Sigmoid colon (tissue), 4 donors: ENCODE measurements at regions not wholly inside any gene's neighbourhood (a gene's known extent, or its start where the extent isn't known, plus 50 kb on each side); places are given as distances from the start of the nearest gene placed in this dataset.

Source experiments
- POLR2A ChIP-seq, 2 donors: fragments of 450-650 bp; IDR thresholded peaks; one replicate each; pipeline ENCODE4 v1.6.1; 2016; ENCODE audit warnings: antibody characterized with exemption in 2 of 2, mild to moderate bottlenecking in 2 of 2, moderate library complexity in 2 of 2
- POLR2AphosphoS5 ChIP-seq, 4 donors: sonication (generic); formaldehyde crosslinking; IDR thresholded peaks; one replicate each; pipeline ENCODE4 v1.6.1; 2017; ENCODE audit warnings: antibody characterized with exemption in 4 of 4
- TF ChIP-seq, protein P1 (sequence below), 4 experiments: fragments of 450-650 bp in 3 of 4; fragments of 200-600 bp in 1 of 4; IDR thresholded peaks; one replicate each; pipeline ENCODE4 v1.5.1; 2016 to 2019; ENCODE audit warnings: antibody characterized with exemption in 4 of 4, mild to moderate bottlenecking in 3 of 4, moderate library complexity in 2 of 4

- no peak for TF ChIP-seq POLR2A (IDR thresholded peaks at IDR 0.05)
- no peak for TF ChIP-seq POLR2AphosphoS5 (IDR thresholded peaks at IDR 0.05)
- TF ChIP-seq, protein P1, sequence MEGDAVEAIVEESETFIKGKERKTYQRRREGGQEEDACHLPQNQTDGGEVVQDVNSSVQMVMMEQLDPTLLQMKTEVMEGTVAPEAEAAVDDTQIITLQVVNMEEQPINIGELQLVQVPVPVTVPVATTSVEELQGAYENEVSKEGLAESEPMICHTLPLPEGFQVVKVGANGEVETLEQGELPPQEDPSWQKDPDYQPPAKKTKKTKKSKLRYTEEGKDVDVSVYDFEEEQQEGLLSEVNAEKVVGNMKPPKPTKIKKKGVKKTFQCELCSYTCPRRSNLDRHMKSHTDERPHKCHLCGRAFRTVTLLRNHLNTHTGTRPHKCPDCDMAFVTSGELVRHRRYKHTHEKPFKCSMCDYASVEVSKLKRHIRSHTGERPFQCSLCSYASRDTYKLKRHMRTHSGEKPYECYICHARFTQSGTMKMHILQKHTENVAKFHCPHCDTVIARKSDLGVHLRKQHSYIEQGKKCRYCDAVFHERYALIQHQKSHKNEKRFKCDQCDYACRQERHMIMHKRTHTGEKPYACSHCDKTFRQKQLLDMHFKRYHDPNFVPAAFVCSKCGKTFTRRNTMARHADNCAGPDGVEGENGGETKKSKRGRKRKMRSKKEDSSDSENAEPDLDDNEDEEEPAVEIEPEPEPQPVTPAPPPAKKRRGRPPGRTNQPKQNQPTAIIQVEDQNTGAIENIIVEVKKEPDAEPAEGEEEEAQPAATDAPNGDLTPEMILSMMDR (IDR thresholded peaks at IDR 0.05) = no peak
Observed at GRCh38 chr20:60131375-60131774, 173.2 kb downstream of the CDH26 start.
